ENCODE measurements at regions not wholly inside any gene's neighbourhood (a gene's known extent, or its start where the extent isn't known, plus 50 kb on each side); places are given as distances from the start of the nearest gene placed in this dataset.

- no peak for TF ChIP-seq CTCF (IDR thresholded peaks at IDR 0.05; ENCODE audit: poor library complexity, severe bottlenecking)
- TF ChIP-seq POLR2AphosphoS5 (IDR thresholded peaks at IDR 0.05), result no peak
- no peak for TF ChIP-seq EZH2 (IDR thresholded peaks at IDR 0.05; ENCODE audit: borderline replicate concordance, insufficient read depth, low read length, poor library complexity, severe bottlenecking)
- no peak for TF ChIP-seq RAD21 (conservative IDR thresholded peaks at IDR 0.05)
- no peak for TF ChIP-seq SMC3 (conservative IDR thresholded peaks at IDR 0.05; ENCODE audit: poor library complexity)
- no peak for TF ChIP-seq TAF1 (IDR thresholded peaks at IDR 0.05; ENCODE audit: low read depth)
- no peak for TF ChIP-seq EP300 (conservative IDR thresholded peaks at IDR 0.05; ENCODE audit: poor library complexity, severe bottlenecking)
- TF ChIP-seq MXI1 (conservative IDR thresholded peaks at IDR 0.05; ENCODE audit: poor library complexity, severe bottlenecking), result no peak
- TF ChIP-seq REST (IDR thresholded peaks at IDR 0.05; ENCODE audit: borderline replicate concordance), result no peak
These were observed 183.6 kb upstream of the ARSJ start for GRCh38 chr4:114163051-114163450.
